ENCODE measurements at regions not wholly inside any gene's neighbourhood (a gene's known extent, or its start where the extent isn't known, plus 50 kb on each side); places are given as distances from the start of the nearest gene placed in this dataset.
A peak's percentile ranks its signal among the peaks of the same experiment; 100 is the strongest.

GRCh38 chr21:16794950-16795349, 717.9 kb upstream of the CXADR start:
- DNase-seq, result no peak

- DNase-seq, result no peak
Observed at GRCh38 chr21:16796776-16797175, 716.1 kb upstream of the CXADR start.

- peak; percentile 16 for DNase-seq
Observed at GRCh38 chr21:16797540-16797939, 715.3 kb upstream of the CXADR start.

GRCh38 chr21:16797966-16798365, 714.9 kb upstream of the CXADR start:
- DNase-seq, result no peak

GRCh38 chr21:16800536-16801275, 712.1 kb upstream of the CXADR start:
- no peak for DNase-seq

GRCh38 chr21:16811011-16811410, 701.8 kb upstream of the CXADR start:
- no peak for DNase-seq

GRCh38 chr21:16811970-16812369, 700.9 kb upstream of the CXADR start:
- no peak for DNase-seq

GRCh38 chr21:16815243-16815642, 697.6 kb upstream of the CXADR start:
- no peak for DNase-seq

GRCh38 chr21:16821588-16821987, 691.3 kb upstream of the CXADR start:
- DNase-seq, result no peak

GRCh38 chr21:16829532-16829931, 683.3 kb upstream of the CXADR start:
- no peak for DNase-seq

GRCh38 chr21:16832791-16833190, 680.1 kb upstream of the CXADR start:
- no peak for DNase-seq

- DNase-seq, result no peak
Observed at GRCh38 chr21:16834791-16835190, 678.1 kb upstream of the CXADR start.

GRCh38 chr21:16837321-16837720, 675.5 kb upstream of the CXADR start:
- peak; percentile 32 for DNase-seq

- peak; percentile 32 for DNase-seq
Observed at GRCh38 chr21:16837721-16838120, 675.1 kb upstream of the CXADR start.

GRCh38 chr21:16838331-16838730, 674.5 kb upstream of the CXADR start:
- DNase-seq, result no peak

- no peak for DNase-seq
Observed at GRCh38 chr21:16840538-16840937, 672.3 kb upstream of the CXADR start.

GRCh38 chr21:16841975-16842695, 670.7 kb upstream of the CXADR start:
- peak; percentile 80 for DNase-seq

GRCh38 chr21:16842696-16843035, 670.2 kb upstream of the CXADR start:
- peak; percentile 86 for DNase-seq

GRCh38 chr21:16847211-16847610, 665.6 kb upstream of the CXADR start:
- DNase-seq, result no peak

- DNase-seq, result peak; percentile 25
Observed at GRCh38 chr21:16851054-16851453, 661.8 kb upstream of the CXADR start.

GRCh38 chr21:16855164-16855667, 657.6 kb upstream of the CXADR start:
- no peak for DNase-seq

GRCh38 chr21:16863362-16863905, 649.4 kb upstream of the CXADR start:
- peak; percentile 35 for DNase-seq

GRCh38 chr21:16863908-16864307, 648.9 kb upstream of the CXADR start:
- DNase-seq, result peak; percentile 86

- DNase-seq, result no peak
Observed at GRCh38 chr21:16865632-16866031, 647.2 kb upstream of the CXADR start.
